ENCODE measurements at regions not wholly inside any gene's neighbourhood (a gene's known extent, or its start where the extent isn't known, plus 50 kb on each side); places are given as distances from the start of the nearest gene placed in this dataset.
"Not testable (repeated sequence)": the region's sequence is repeated elsewhere in the genome, so short reads cannot be mapped to it uniquely, and the experiment has no call there.

- TF ChIP-seq CTCF (conservative IDR thresholded peaks at IDR 0.05; ENCODE audit: low read depth, low read length): no peak
- H3K4me3 ChIP-seq (ENCODE audit: low read depth, low read length): no peak overlapping the region
- no peak for DNase-seq (ENCODE audit: low read depth)
Measured at GRCh38 chr12:75657831-75658230, 146.4 kb upstream of the KRR1 start.

- not testable (repeated sequence) for DNase-seq (ENCODE audit: low read depth); H3K4me3 ChIP-seq (ENCODE audit: low read depth, low read length)
Measured at GRCh38 chr12:75657354-75657753, 145.9 kb upstream of the KRR1 start.

GRCh38 chr12:75656648-75657047 lies 145.2 kb upstream of the KRR1 start:
- no peak overlapping the region for H3K4me3 ChIP-seq (ENCODE audit: low read depth, low read length)
- DNase-seq (ENCODE audit: low read depth): peak; percentile 82
- TF ChIP-seq CTCF (conservative IDR thresholded peaks at IDR 0.05; ENCODE audit: low read depth, low read length): no peak

GRCh38 chr12:75656210-75656609 lies 144.8 kb upstream of the KRR1 start:
- no peak for DNase-seq (ENCODE audit: low read depth)
- no peak for TF ChIP-seq CTCF (conservative IDR thresholded peaks at IDR 0.05; ENCODE audit: low read depth, low read length)
- no peak overlapping the region for H3K4me3 ChIP-seq (ENCODE audit: low read depth, low read length)

- no peak overlapping the region for H3K4me3 ChIP-seq (ENCODE audit: low read depth, low read length)
- no peak for TF ChIP-seq CTCF (conservative IDR thresholded peaks at IDR 0.05; ENCODE audit: low read depth, low read length)
- no peak for DNase-seq (ENCODE audit: low read depth)
Measured at GRCh38 chr12:75655315-75655806, 144.0 kb upstream of the KRR1 start.

GRCh38 chr12:75651342-75651695 lies 139.9 kb upstream of the KRR1 start:
- no peak for TF ChIP-seq CTCF (conservative IDR thresholded peaks at IDR 0.05; ENCODE audit: low read depth, low read length)
- no peak overlapping the region for H3K4me3 ChIP-seq (ENCODE audit: low read depth, low read length)
- DNase-seq (ENCODE audit: low read depth): no peak

GRCh38 chr12:75650595-75651341 lies 139.4 kb upstream of the KRR1 start:
- H3K4me3 ChIP-seq (ENCODE audit: low read depth, low read length): no peak overlapping the region
- no peak for DNase-seq (ENCODE audit: low read depth)
- no peak for TF ChIP-seq CTCF (conservative IDR thresholded peaks at IDR 0.05; ENCODE audit: low read depth, low read length)
